A549 (cell line): ENCODE measurements at regions not wholly inside any gene's neighbourhood (a gene's known extent, or its start where the extent isn't known, plus 50 kb on each side); places are given as distances from the start of the nearest gene placed in this dataset.

ENCODE experiments used
- ATAC-seq, 2 experiments: fragments of 200-7000 bp in 1 of 2; fragments of >200 bp in 1 of 2; cut with Nextera tagmentation in 1 of 2; cut with Tn5 transposase in 1 of 2; 3 replicates each; pipeline versions ENCODE4 v1.8.0 to v1.9.1; 2018 to 2020; ENCODE audit warnings: mild to moderate bottlenecking in 1 of 2, moderate library complexity in 1 of 2
- CTCF ChIA-PET: fragments of 300-600 bp; sonication (Branson Sonifier 250); formaldehyde crosslinking; extraction: SDS; loops from one replicate; lab custom pipeline; 2021; ENCODE audit warnings: antibody characterized with exemption, inconsistent platforms; lab: Yijun Ruan, JAX
- POLR2A ChIA-PET: fragments of 350-600 bp; formaldehyde crosslinking; extraction: SDS; loops from one replicate; lab custom pipeline; 2021; ENCODE audit warnings: antibody characterized with exemption, inconsistent platforms; lab: Yijun Ruan, JAX
- DNase-seq, 2 experiments: peaks; one replicate each; pipeline versions ENCODE4 v3.0.0 to v3.0.0-alpha.2; 2011 to 2016; ENCODE audit warnings: low read depth in 1 of 2, low spot score in 1 of 2
- FAIRE-seq: peaks from 2 replicates; lab custom pipeline; 2011; peaks lifted over from hg19 to GRCh38; lab: Jason Lieb, UNC
- H3K27ac ChIP-seq, 2 experiments: fragments of >200 bp; sonication (Bioruptor Twin); formaldehyde crosslinking; 3 replicates each; pipeline ENCODE4 v1.5.1; 2016 to 2017
- H3K4me1 ChIP-seq: fragments of >200 bp; sonication (Bioruptor Twin); formaldehyde crosslinking; 3 replicates; pipeline ENCODE4 v1.6.1; 2016
- H3K4me2 ChIP-seq: fragments of >200 bp; sonication (Bioruptor Twin); formaldehyde crosslinking; 3 replicates; pipeline ENCODE4 v1.6.1; 2016
- H3K4me3 ChIP-seq: fragments of >200 bp; sonication (Bioruptor Twin); formaldehyde crosslinking; 3 replicates; pipeline ENCODE4 v1.5.1; 2016
- H3K9me3 ChIP-seq: fragments of >200 bp; sonication (Bioruptor Twin); formaldehyde crosslinking; 3 replicates; pipeline ENCODE4 v1.6.1; 2016
- CBX8 ChIP-seq: fragments of 200-600 bp; sonication (generic); IDR thresholded peaks from 2 replicates; pipeline ENCODE4 v1.6.1; 2016
- CEBPB ChIP-seq, 2 experiments: fragments of >200 bp in 1 of 2; sonication (Bioruptor Twin) in 1 of 2; formaldehyde crosslinking in 1 of 2; IDR thresholded peaks; 2 replicates each; pipeline ENCODE4 v1.6.1; 2012 to 2016
- EHF ChIP-seq: fragments of 250-450 bp; sonication (Bioruptor Pico); IDR thresholded peaks from 2 replicates; pipeline ENCODE4 v1.5.0; 2020; ENCODE audit warnings: mild to moderate bottlenecking
- EHMT2 ChIP-seq: fragments of 200-600 bp; sonication (generic); IDR thresholded peaks from 2 replicates; pipeline ENCODE4 v1.6.1; 2016; ENCODE audit warnings: antibody characterized with exemption, low read depth, mild to moderate bottlenecking, moderate library complexity
- EP300 ChIP-seq, 2 experiments: fragments of >200 bp; sonication (Bioruptor Twin); formaldehyde crosslinking; IDR thresholded peaks; 2 replicates in 1 of 2; 3 replicates in 1 of 2; pipeline ENCODE4 v1.6.1; 2016 to 2017
- FOXS1 ChIP-seq: fragments of 250-450 bp; sonication (Bioruptor Pico); IDR thresholded peaks from 2 replicates; pipeline ENCODE4 v1.5.0; 2020; ENCODE audit warnings: mild to moderate bottlenecking, moderate library complexity
- GATA3 ChIP-seq: IDR thresholded peaks from 2 replicates; pipeline ENCODE4 v1.6.1; 2012; ENCODE audit warnings: borderline replicate concordance
- HES2 ChIP-seq: fragments of >200 bp; sonication (Bioruptor Twin); formaldehyde crosslinking; IDR thresholded peaks from 2 replicates; pipeline ENCODE4 v1.6.1; 2016
- HOXA7 ChIP-seq: fragments of 250-450 bp; sonication (Bioruptor Pico); IDR thresholded peaks from 2 replicates; pipeline ENCODE4 v1.5.0; 2020; ENCODE audit warnings: mild to moderate bottlenecking, moderate library complexity
- HOXB13 ChIP-seq: fragments of 250-450 bp; sonication (Bioruptor Pico); IDR thresholded peaks from 2 replicates; pipeline ENCODE4 v1.5.0; 2020; ENCODE audit warnings: low read depth, mild to moderate bottlenecking, moderate library complexity
- HOXB5 ChIP-seq: fragments of 250-450 bp; sonication (Bioruptor Pico); IDR thresholded peaks from 2 replicates; pipeline ENCODE4 v1.5.0; 2020; ENCODE audit warnings: mild to moderate bottlenecking, moderate library complexity
- JUNB ChIP-seq: fragments of >200 bp; sonication (Bioruptor Twin); formaldehyde crosslinking; IDR thresholded peaks from 2 replicates; pipeline ENCODE4 v1.6.1; 2016
- KDM5A ChIP-seq: fragments of 200-600 bp; sonication (generic); IDR thresholded peaks from 2 replicates; pipeline ENCODE4 v1.6.1; 2016; ENCODE audit warnings: antibody characterized with exemption, mild to moderate bottlenecking
- MAFK ChIP-seq: fragments of 450-650 bp; IDR thresholded peaks from 2 replicates; pipeline ENCODE4 v1.6.1; 2014; ENCODE audit not compliant: partially characterized antibody
- NR3C1 ChIP-seq: fragments of >200 bp; sonication (Bioruptor Twin); formaldehyde crosslinking; IDR thresholded peaks from 3 replicates; pipeline ENCODE4 v1.6.1; 2017
- PHF8 ChIP-seq: fragments of 200-600 bp; sonication (generic); IDR thresholded peaks from 2 replicates; pipeline ENCODE4 v1.6.1; 2016; ENCODE audit warnings: low read depth, mild to moderate bottlenecking, antibody characterized with exemption, moderate library complexity, borderline replicate concordance
- POLR2A ChIP-seq: IDR thresholded peaks from 2 replicates; pipeline ENCODE4 v1.6.1; 2012; ENCODE audit warnings: mild to moderate bottlenecking, low read length
- RARB ChIP-seq: fragments of 250-450 bp; sonication (Bioruptor Pico); IDR thresholded peaks from 2 replicates; pipeline ENCODE4 v1.8.0; 2021; ENCODE audit warnings: mild to moderate bottlenecking, moderate library complexity
- RFX5 ChIP-seq: fragments of 450-650 bp; IDR thresholded peaks from 2 replicates; pipeline ENCODE4 v1.7.1; 2014; ENCODE audit warnings: antibody characterized with exemption, mild to moderate bottlenecking, moderate library complexity
- TP53 ChIP-seq: fragments of 250-450 bp; sonication (Bioruptor Pico); IDR thresholded peaks from 2 replicates; pipeline ENCODE4 v1.5.0; 2021; ENCODE audit warnings: mild to moderate bottlenecking, moderate library complexity
- ZC3H11A ChIP-seq: fragments of 450-650 bp; IDR thresholded peaks from 2 replicates; pipeline ENCODE4 v1.6.1; 2014; ENCODE audit warnings: antibody characterized with exemption, mild to moderate bottlenecking
- WGBS: methylation state at CpG from one replicate; pipeline ENCODE4 v1.1.6; 2017; ENCODE audit errors: missing lambda C conversion rate; 5-methylcytosine and 5-hydroxymethylcytosine counted together
- TF ChIP-seq, protein P1 (sequence below): IDR thresholded peaks from 2 replicates; pipeline ENCODE4 v1.6.1; 2012
- TF ChIP-seq, protein P2 (sequence below): fragments of 150-350 bp; IDR thresholded peaks from 2 replicates; pipeline ENCODE4 v1.6.1; 2014; ENCODE audit warnings: low read depth, mild to moderate bottlenecking, low read length
- TF ChIP-seq, protein P3 (sequence below): fragments of >200 bp; sonication (Bioruptor Twin); formaldehyde crosslinking; IDR thresholded peaks from 3 replicates; pipeline ENCODE4 v1.6.1; 2016
- TF ChIP-seq, protein P4 (sequence below): fragments of 200-600 bp; sonication (generic); IDR thresholded peaks from 2 replicates; pipeline ENCODE4 v1.6.1; 2016; ENCODE audit warnings: antibody characterized with exemption, mild to moderate bottlenecking, moderate library complexity
- TF ChIP-seq, protein P5 (sequence below): fragments of >200 bp; sonication (Bioruptor Twin); formaldehyde crosslinking; IDR thresholded peaks from 3 replicates; pipeline ENCODE4 v1.5.1; 2016

DNA sequence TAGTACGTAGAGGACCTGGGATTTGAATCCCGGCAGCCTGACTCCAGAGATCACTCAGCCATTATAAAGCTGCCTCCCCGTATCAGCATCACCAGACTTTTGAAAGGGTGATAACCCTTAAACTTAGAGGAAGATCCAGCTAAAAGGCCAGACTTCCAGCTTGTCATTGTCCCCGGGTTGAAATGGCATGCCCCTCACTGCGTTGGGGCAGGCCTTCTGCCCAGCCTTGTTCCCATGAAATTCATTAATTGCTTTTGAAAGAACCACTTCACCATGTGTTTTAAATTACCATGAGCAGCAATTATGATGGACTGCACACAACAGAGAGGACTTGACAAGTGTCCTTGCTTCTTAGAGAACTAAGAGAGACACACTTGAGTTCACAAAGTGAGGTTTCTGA, 269.6 kb upstream of the CRY1 start:
- WGBS = 78% methylated on average over 5 of the region's 5 CpGs
- CTCF ChIA-PET = interaction anchor here (1.2 to 2.0 kb wide), 5 partner anchors 14 to 237 kb away, joined by 4 to 6 read pairs (median 4); no protein-coding TSS in a partner anchor

GRCh38 chr12:107364875-107365518, 271.6 kb upstream of the CRY1 start:
- 82% methylated on average over 3 of the region's 3 CpGs for WGBS
- FAIRE-seq (no peak), ATAC-seq (no peak)

More for the DNA sequence above, 269.6 kb upstream of the CRY1 start:
- no peaks in the 10 kb centered on the region for H3K9me3 ChIP-seq
- no peak overlapping the region for H3K4me3 ChIP-seq
- no peak overlapping the region for H3K4me2 ChIP-seq
- ATAC-seq = no peak
- TF ChIP-seq NR3C1 (no peak), POLR2A (no peak), HOXB5 (no peak), EHMT2 (no peak), CEBPB (IDR thresholded peaks at IDR 0.05) (no peak), HOXB13 (no peak), TP53 (CRISPR knock-in tag) (no peak), MAFK (no peak)
- TF ChIP-seq, protein P1, sequence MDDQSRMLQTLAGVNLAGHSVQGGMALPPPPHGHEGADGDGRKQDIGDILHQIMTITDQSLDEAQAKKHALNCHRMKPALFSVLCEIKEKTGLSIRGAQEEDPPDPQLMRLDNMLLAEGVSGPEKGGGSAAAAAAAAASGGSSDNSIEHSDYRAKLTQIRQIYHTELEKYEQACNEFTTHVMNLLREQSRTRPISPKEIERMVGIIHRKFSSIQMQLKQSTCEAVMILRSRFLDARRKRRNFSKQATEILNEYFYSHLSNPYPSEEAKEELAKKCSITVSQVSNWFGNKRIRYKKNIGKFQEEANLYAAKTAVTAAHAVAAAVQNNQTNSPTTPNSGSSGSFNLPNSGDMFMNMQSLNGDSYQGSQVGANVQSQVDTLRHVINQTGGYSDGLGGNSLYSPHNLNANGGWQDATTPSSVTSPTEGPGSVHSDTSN = no peak
- TF ChIP-seq, all 56 proteins: peak for 0
- FAIRE-seq (no peak), DNase-seq (no peak)
- H3K4me1 ChIP-seq = peaks cover 67% of the 10 kb centered on the region
- POLR2A ChIA-PET = interaction anchor here (0.8 kb wide), 1 partner anchor 15 kb away, joined by 4 read pairs; no protein-coding TSS in a partner anchor
- 0 out of 6 replicates have a peak overlapping the region, but pooled peaks of 1 of the 2 experiments have one; percentile 8 for H3K27ac ChIP-seq

DNA sequence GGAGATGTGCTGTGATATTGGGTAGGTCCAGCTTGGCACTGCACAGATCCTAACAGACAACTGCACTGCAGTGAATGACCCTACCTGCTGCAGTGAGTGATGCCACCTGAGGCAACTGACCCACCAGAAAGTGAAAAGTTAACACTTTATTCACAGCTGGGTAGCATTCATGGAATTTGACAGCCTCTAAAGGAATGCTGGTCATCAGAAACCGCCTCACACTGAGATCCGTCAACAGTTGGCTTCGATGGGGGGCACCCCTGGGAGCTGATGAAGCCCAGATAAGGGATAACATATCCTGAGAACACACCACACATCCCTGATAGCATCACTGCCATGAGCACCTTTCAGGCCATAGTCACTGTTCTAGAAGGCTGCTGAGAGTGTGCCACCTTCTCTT, 272.4 kb upstream of the CRY1 start:
- H3K4me2 ChIP-seq = 0 out of 3 replicates have a peak overlapping the region, but pooled peaks have one; percentile 10
- H3K4me3 ChIP-seq = no peak overlapping the region
- no peak for DNase-seq
- H3K27ac ChIP-seq = peak overlapping the region in 1 of 2 experiments; percentile 64; a peak in 3 of 6 replicates
- POLR2A ChIA-PET = no interaction called here
- H3K4me1 ChIP-seq = peaks cover 59% of the 10 kb centered on the region
- H3K9me3 ChIP-seq = no peaks in the 10 kb centered on the region
- no peak for ATAC-seq
- no peak for FAIRE-seq
- CTCF ChIA-PET = interaction anchor here (1.2 to 1.5 kb wide), 2 partner anchors 37 kb away, joined by 3 read pairs; no protein-coding TSS in a partner anchor
- WGBS = 81% methylated on average over 3 of the region's 3 CpGs
- TF ChIP-seq GATA3 = no peak
- TF ChIP-seq HOXA7 (CRISPR knock-in tag) = no peak
- TF ChIP-seq, protein P2, sequence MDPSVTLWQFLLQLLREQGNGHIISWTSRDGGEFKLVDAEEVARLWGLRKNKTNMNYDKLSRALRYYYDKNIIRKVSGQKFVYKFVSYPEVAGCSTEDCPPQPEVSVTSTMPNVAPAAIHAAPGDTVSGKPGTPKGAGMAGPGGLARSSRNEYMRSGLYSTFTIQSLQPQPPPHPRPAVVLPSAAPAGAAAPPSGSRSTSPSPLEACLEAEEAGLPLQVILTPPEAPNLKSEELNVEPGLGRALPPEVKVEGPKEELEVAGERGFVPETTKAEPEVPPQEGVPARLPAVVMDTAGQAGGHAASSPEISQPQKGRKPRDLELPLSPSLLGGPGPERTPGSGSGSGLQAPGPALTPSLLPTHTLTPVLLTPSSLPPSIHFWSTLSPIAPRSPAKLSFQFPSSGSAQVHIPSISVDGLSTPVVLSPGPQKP = no peak
- no peak for TF ChIP-seq KDM5A
- no peak for TF ChIP-seq EHF (CRISPR knock-in tag)
- no peak for TF ChIP-seq CBX8
- TF ChIP-seq ZC3H11A = no peak
- TF ChIP-seq, protein P3, sequence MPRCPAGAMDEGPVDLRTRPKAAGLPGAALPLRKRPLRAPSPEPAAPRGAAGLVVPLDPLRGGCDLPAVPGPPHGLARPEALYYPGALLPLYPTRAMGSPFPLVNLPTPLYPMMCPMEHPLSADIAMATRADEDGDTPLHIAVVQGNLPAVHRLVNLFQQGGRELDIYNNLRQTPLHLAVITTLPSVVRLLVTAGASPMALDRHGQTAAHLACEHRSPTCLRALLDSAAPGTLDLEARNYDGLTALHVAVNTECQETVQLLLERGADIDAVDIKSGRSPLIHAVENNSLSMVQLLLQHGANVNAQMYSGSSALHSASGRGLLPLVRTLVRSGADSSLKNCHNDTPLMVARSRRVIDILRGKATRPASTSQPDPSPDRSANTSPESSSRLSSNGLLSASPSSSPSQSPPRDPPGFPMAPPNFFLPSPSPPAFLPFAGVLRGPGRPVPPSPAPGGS = no peak
- no peak for TF ChIP-seq RARB (CRISPR knock-in tag)
- TF ChIP-seq, protein P4, sequence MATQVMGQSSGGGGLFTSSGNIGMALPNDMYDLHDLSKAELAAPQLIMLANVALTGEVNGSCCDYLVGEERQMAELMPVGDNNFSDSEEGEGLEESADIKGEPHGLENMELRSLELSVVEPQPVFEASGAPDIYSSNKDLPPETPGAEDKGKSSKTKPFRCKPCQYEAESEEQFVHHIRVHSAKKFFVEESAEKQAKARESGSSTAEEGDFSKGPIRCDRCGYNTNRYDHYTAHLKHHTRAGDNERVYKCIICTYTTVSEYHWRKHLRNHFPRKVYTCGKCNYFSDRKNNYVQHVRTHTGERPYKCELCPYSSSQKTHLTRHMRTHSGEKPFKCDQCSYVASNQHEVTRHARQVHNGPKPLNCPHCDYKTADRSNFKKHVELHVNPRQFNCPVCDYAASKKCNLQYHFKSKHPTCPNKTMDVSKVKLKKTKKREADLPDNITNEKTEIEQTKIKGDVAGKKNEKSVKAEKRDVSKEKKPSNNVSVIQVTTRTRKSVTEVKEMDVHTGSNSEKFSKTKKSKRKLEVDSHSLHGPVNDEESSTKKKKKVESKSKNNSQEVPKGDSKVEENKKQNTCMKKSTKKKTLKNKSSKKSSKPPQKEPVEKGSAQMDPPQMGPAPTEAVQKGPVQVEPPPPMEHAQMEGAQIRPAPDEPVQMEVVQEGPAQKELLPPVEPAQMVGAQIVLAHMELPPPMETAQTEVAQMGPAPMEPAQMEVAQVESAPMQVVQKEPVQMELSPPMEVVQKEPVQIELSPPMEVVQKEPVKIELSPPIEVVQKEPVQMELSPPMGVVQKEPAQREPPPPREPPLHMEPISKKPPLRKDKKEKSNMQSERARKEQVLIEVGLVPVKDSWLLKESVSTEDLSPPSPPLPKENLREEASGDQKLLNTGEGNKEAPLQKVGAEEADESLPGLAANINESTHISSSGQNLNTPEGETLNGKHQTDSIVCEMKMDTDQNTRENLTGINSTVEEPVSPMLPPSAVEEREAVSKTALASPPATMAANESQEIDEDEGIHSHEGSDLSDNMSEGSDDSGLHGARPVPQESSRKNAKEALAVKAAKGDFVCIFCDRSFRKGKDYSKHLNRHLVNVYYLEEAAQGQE = no peak
- no peak for TF ChIP-seq FOXS1
- TF ChIP-seq, protein P5, sequence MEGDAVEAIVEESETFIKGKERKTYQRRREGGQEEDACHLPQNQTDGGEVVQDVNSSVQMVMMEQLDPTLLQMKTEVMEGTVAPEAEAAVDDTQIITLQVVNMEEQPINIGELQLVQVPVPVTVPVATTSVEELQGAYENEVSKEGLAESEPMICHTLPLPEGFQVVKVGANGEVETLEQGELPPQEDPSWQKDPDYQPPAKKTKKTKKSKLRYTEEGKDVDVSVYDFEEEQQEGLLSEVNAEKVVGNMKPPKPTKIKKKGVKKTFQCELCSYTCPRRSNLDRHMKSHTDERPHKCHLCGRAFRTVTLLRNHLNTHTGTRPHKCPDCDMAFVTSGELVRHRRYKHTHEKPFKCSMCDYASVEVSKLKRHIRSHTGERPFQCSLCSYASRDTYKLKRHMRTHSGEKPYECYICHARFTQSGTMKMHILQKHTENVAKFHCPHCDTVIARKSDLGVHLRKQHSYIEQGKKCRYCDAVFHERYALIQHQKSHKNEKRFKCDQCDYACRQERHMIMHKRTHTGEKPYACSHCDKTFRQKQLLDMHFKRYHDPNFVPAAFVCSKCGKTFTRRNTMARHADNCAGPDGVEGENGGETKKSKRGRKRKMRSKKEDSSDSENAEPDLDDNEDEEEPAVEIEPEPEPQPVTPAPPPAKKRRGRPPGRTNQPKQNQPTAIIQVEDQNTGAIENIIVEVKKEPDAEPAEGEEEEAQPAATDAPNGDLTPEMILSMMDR = no peak
- TF ChIP-seq HES2 = no peak
- no peak for TF ChIP-seq JUNB
- TF ChIP-seq PHF8 = no peak

More at GRCh38 chr12:107364875-107365518, 271.6 kb upstream of the CRY1 start:
- no peak overlapping the region for H3K4me2 ChIP-seq
- H3K9me3 ChIP-seq = no peaks in the 10 kb centered on the region
- no peak overlapping the region for H3K4me3 ChIP-seq
- peaks cover 59% of the 10 kb centered on the region for H3K4me1 ChIP-seq
- no peak for DNase-seq
- no peak overlapping the region for H3K27ac ChIP-seq
- ChIA-PET CTCF (interaction anchor here (1.0 to 1.6 kb wide), 4 partner anchors 10 to 233 kb away, joined by 3 read pairs; no protein-coding TSS in a partner anchor), POLR2A (no interaction called here)
- TF ChIP-seq RFX5 (no peak), NR3C1 (no peak), HOXB13 (no peak), EP300 (IDR thresholded peaks at IDR 0.05) (no peak), FOXS1 (no peak), CEBPB (IDR thresholded peaks at IDR 0.05) (no peak), TP53 (CRISPR knock-in tag) (no peak)
